ENCODE measurements at regions not wholly inside any gene's neighbourhood (a gene's known extent, or its start where the extent isn't known, plus 50 kb on each side); places are given as distances from the start of the nearest gene placed in this dataset.

- TF ChIP-seq CTCF (conservative IDR thresholded peaks at IDR 0.05; ENCODE audit: low read depth, low read length) = no peak
- no peak for TF ChIP-seq EZH2 (IDR thresholded peaks at IDR 0.05; ENCODE audit: borderline replicate concordance, low read depth, low read length, poor library complexity, severe bottlenecking)
Observed at GRCh38 chr2:128557069-128557468, 238.4 kb upstream of the HS6ST1 start.

Measured in A673 (cell line).